IPS-18a (cell line): ENCODE measurements at regions not wholly inside any gene's neighbourhood (a gene's known extent, or its start where the extent isn't known, plus 50 kb on each side); places are given as distances from the start of the nearest gene placed in this dataset.
"Not testable (repeated sequence)": the region's sequence is repeated elsewhere in the genome, so short reads cannot be mapped to it uniquely, and the experiment has no call there.

ENCODE experiments used
- H3K27ac ChIP-seq: one replicate; pipeline ENCODE4 v1.5.1; 2013; ENCODE audit warnings: low read length
- H3K27me3 ChIP-seq: one replicate; pipeline ENCODE4 v1.6.1; 2013; ENCODE audit warnings: mild to moderate bottlenecking, low read length; ENCODE audit not compliant: control insufficient read depth, insufficient read depth
- H3K36me3 ChIP-seq: one replicate; pipeline ENCODE4 v1.6.1; 2013; ENCODE audit warnings: low read depth, low read length; ENCODE audit not compliant: control insufficient read depth
- H3K4me1 ChIP-seq: one replicate; pipeline ENCODE4 v1.6.1; 2013; ENCODE audit warnings: low read depth, low read length; ENCODE audit not compliant: control insufficient read depth
- H3K4me3 ChIP-seq: one replicate; pipeline ENCODE4 v1.5.1; 2013; ENCODE audit warnings: low read length
- H3K9ac ChIP-seq: one replicate; pipeline ENCODE4 v1.6.1; 2013; ENCODE audit warnings: mild to moderate bottlenecking, low read length, moderate library complexity
- H3K9me3 ChIP-seq: one replicate; pipeline ENCODE4 v1.6.1; 2013; ENCODE audit warnings: low read depth, low read length; ENCODE audit not compliant: control insufficient read depth

GRCh38 chr2:129819855-129820254, 159.6 kb upstream of the RAB6C start:
- H3K4me3 ChIP-seq: no peak overlapping the region

GRCh38 chr2:129820908-129821307, 158.6 kb upstream of the RAB6C start:
- Histone ChIP-seq H3K36me3 (no peaks in the 10 kb centered on the region), H3K4me3 (no peak overlapping the region), H3K9ac (no peak overlapping the region), H3K4me1 (no peaks in the 10 kb centered on the region), H3K9me3 (no peaks in the 10 kb centered on the region), H3K27me3 (no peaks in the 10 kb centered on the region), H3K27ac (no peak overlapping the region)

More at GRCh38 chr2:129819855-129820254, 159.6 kb upstream of the RAB6C start:
- no peaks in the 10 kb centered on the region for H3K4me1 ChIP-seq
- H3K36me3 ChIP-seq: no peaks in the 10 kb centered on the region
- H3K9me3 ChIP-seq: no peaks in the 10 kb centered on the region
- no peaks in the 10 kb centered on the region for H3K27me3 ChIP-seq
- H3K27ac ChIP-seq: no peak overlapping the region
- no peak overlapping the region for H3K9ac ChIP-seq

GRCh38 chr2:129821445-129821844, 158.0 kb upstream of the RAB6C start:
- Histone ChIP-seq H3K27ac (no peak overlapping the region), H3K9ac (no peak overlapping the region), H3K4me3 (no peak overlapping the region), H3K27me3 (no peaks in the 10 kb centered on the region), H3K9me3 (no peaks in the 10 kb centered on the region), H3K36me3 (no peaks in the 10 kb centered on the region), H3K4me1 (no peaks in the 10 kb centered on the region)

- H3K4me3 ChIP-seq: no peak overlapping the region
- H3K36me3 ChIP-seq: no peaks in the 10 kb centered on the region
- peaks cover 5% of the 10 kb centered on the region for H3K4me1 ChIP-seq
- H3K27ac ChIP-seq: no peak overlapping the region
- no peaks in the 10 kb centered on the region for H3K9me3 ChIP-seq
- no peaks in the 10 kb centered on the region for H3K27me3 ChIP-seq
- no peak overlapping the region for H3K9ac ChIP-seq
These were observed 156.4 kb upstream of the RAB6C start for GRCh38 chr2:129823044-129823443.

GRCh38 chr2:129827311-129828090, 152.0 kb upstream of the RAB6C start:
- Histone ChIP-seq H3K9me3 (no peaks in the 10 kb centered on the region), H3K27me3 (no peaks in the 10 kb centered on the region), H3K9ac (no peak overlapping the region), H3K36me3 (no peaks in the 10 kb centered on the region), H3K27ac (no peak overlapping the region), H3K4me3 (no peak overlapping the region), H3K4me1 (peaks cover 8% of the 10 kb centered on the region)

GRCh38 chr2:129828792-129829191, 150.7 kb upstream of the RAB6C start:
- H3K27me3 ChIP-seq: no peaks in the 10 kb centered on the region
- H3K9me3 ChIP-seq: no peaks in the 10 kb centered on the region
- no peak overlapping the region for H3K9ac ChIP-seq
- H3K4me1 ChIP-seq: peaks cover 8% of the 10 kb centered on the region
- H3K4me3 ChIP-seq: no peak overlapping the region
- no peaks in the 10 kb centered on the region for H3K36me3 ChIP-seq
- H3K27ac ChIP-seq: no peak overlapping the region

- no peak overlapping the region for H3K27ac ChIP-seq
- no peak overlapping the region for H3K4me3 ChIP-seq
- peaks cover 8% of the 10 kb centered on the region for H3K4me1 ChIP-seq
- no peaks in the 10 kb centered on the region for H3K36me3 ChIP-seq
- H3K9me3 ChIP-seq: no peaks in the 10 kb centered on the region
- H3K9ac ChIP-seq: no peak overlapping the region
- no peaks in the 10 kb centered on the region for H3K27me3 ChIP-seq
These were observed 149.9 kb upstream of the RAB6C start for GRCh38 chr2:129829588-129829987.

- no peaks in the 10 kb centered on the region for H3K9me3 ChIP-seq
- H3K9ac ChIP-seq: no peak overlapping the region
- no peaks in the 10 kb centered on the region for H3K36me3 ChIP-seq
- H3K27ac ChIP-seq: no peak overlapping the region
- H3K27me3 ChIP-seq: no peaks in the 10 kb centered on the region
- peaks cover 8% of the 10 kb centered on the region for H3K4me1 ChIP-seq
- H3K4me3 ChIP-seq: no peak overlapping the region
These were observed 148.4 kb upstream of the RAB6C start for GRCh38 chr2:129831018-129831417.

GRCh38 chr2:129833465-129833864, 146.0 kb upstream of the RAB6C start:
- H3K9ac ChIP-seq, H3K4me3 ChIP-seq, H3K36me3 ChIP-seq, H3K27ac ChIP-seq, H3K4me1 ChIP-seq, H3K9me3 ChIP-seq, H3K27me3 ChIP-seq: not testable (repeated sequence)

- no peak overlapping the region for H3K9ac ChIP-seq
- no peak overlapping the region for H3K4me3 ChIP-seq
- H3K9me3 ChIP-seq: no peaks in the 10 kb centered on the region
- no peaks in the 10 kb centered on the region for H3K36me3 ChIP-seq
- H3K27ac ChIP-seq: no peak overlapping the region
- H3K27me3 ChIP-seq: no peaks in the 10 kb centered on the region
- H3K4me1 ChIP-seq: no peaks in the 10 kb centered on the region
These were observed 132.4 kb upstream of the RAB6C start for GRCh38 chr2:129847043-129847442.

- Histone ChIP-seq H3K4me3 (no peak overlapping the region), H3K9me3 (no peaks in the 10 kb centered on the region), H3K4me1 (no peaks in the 10 kb centered on the region), H3K27ac (no peak overlapping the region), H3K9ac (no peak overlapping the region), H3K36me3 (no peaks in the 10 kb centered on the region), H3K27me3 (no peaks in the 10 kb centered on the region)
These were observed 129.8 kb upstream of the RAB6C start for GRCh38 chr2:129849559-129850160.

GRCh38 chr2:129857200-129857599, 122.3 kb upstream of the RAB6C start:
- H3K4me1 ChIP-seq: peaks cover 4% of the 10 kb centered on the region
- no peaks in the 10 kb centered on the region for H3K36me3 ChIP-seq
- H3K27me3 ChIP-seq: no peaks in the 10 kb centered on the region
- no peak overlapping the region for H3K9ac ChIP-seq
- H3K4me3 ChIP-seq: no peak overlapping the region
- H3K9me3 ChIP-seq: no peaks in the 10 kb centered on the region
- H3K27ac ChIP-seq: no peak overlapping the region
